GM12892 (cell line): ENCODE measurements at regions not wholly inside any gene's neighbourhood (a gene's known extent, or its start where the extent isn't known, plus 50 kb on each side); places are given as distances from the start of the nearest gene placed in this dataset.

Experiments
- POLR2A ChIP-seq: IDR thresholded peaks from 2 replicates; pipeline ENCODE4 v1.6.1; 2011; ENCODE audit warnings: low read depth, low read length, control low read depth
- POLR2AphosphoS5 ChIP-seq: IDR thresholded peaks from 2 replicates; pipeline ENCODE4 v1.6.1; 2011; ENCODE audit warnings: low read depth, low read length, control low read depth

GRCh38 chr15:38819387-38819950, 254.9 kb upstream of the RASGRP1 start:
- no peak for TF ChIP-seq POLR2AphosphoS5
- no peak for TF ChIP-seq POLR2A
